ENCODE measurements at regions not wholly inside any gene's neighbourhood (a gene's known extent, or its start where the extent isn't known, plus 50 kb on each side); places are given as distances from the start of the nearest gene placed in this dataset.
"Not testable (repeated sequence)": the region's sequence is repeated elsewhere in the genome, so short reads cannot be mapped to it uniquely, and the experiment has no call there.

DNA sequence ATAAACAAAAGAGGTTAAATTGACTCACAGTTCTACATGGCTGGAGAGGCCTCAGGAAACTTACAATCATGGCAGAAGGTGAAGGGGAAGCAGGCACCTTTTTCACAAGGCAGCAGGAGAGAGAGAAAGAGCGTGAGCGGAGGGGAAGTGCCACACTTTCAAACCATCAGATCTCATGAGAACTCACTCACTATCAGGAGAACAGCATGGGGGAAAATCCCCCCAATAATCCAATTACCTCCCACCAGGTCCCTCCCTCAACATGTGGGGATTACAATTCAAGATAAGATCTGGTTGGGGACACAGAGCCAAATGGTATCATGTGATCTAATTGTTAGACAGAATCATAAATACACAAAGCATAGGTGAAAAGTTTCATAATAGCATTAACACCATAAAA, 69.5 kb upstream of the FOLH1 start:
- H4K91ac ChIP-seq (ENCODE audit: insufficient read depth, low read depth, low read length); H2AFZ ChIP-seq (replicated peaks; ENCODE audit: low read length, poor library complexity); H4K8ac ChIP-seq (ENCODE audit: low read depth in 2 of 2, low read length in 2 of 2); H2BK20ac ChIP-seq (ENCODE audit: low read depth, low read length); H3K18ac ChIP-seq (ENCODE audit: low read depth, low read length); H3K27ac ChIP-seq (ENCODE audit: insufficient read depth, low read length); H3K27me3 ChIP-seq (ENCODE audit: control insufficient read depth, insufficient read depth, low read length); H3K9me3 ChIP-seq (ENCODE audit: control insufficient read depth, insufficient read depth, low read length); H3K4me3 ChIP-seq (ENCODE audit: insufficient read depth, low read depth, low read length); H3K9me1 ChIP-seq (ENCODE audit: insufficient read depth, low read length); POLR2A ChIA-PET (ENCODE audit: unreplicated experiment); in situ Hi-C loops (cut with MboI; ENCODE audit: low sequenced_read_pairs); intact Hi-C loops (cut with micrococcal nuclease); ATAC-seq (ENCODE audit: low read depth); H3K56ac ChIP-seq (ENCODE audit: extremely low read depth, insufficient read depth, low read length); H2BK15ac ChIP-seq (ENCODE audit: low read depth, low read length); H3K36me3 ChIP-seq (ENCODE audit: control insufficient read depth, insufficient read depth, low read length); BruUV-seq (replicated peaks); H3K4me2 ChIP-seq (ENCODE audit: low read depth, low read length); H4K20me1 ChIP-seq (ENCODE audit: insufficient read depth, low read length); H2BK5ac ChIP-seq (ENCODE audit: low read depth, low read length, poor library complexity, severe bottlenecking); H3K79me1 ChIP-seq (ENCODE audit: low read depth in 1 of 2, low read length in 2 of 2); H3K14ac ChIP-seq (replicated peaks; ENCODE audit: low read depth, low read length); CTCF ChIA-PET; H3K23ac ChIP-seq (ENCODE audit: low read depth, low read length); H2AK9ac ChIP-seq (replicated peaks; ENCODE audit: low read depth, low read length, poor library complexity); dilution Hi-C loops (cut with HindIII; ENCODE audit: low sequenced_read_pairs, unreplicated experiment); H3K9ac ChIP-seq (ENCODE audit: low read depth, low read length); H3K4ac ChIP-seq (ENCODE audit: low read depth, low read length); H4K5ac ChIP-seq (ENCODE audit: low read depth, low read length); H2BK120ac ChIP-seq (ENCODE audit: low read depth, low read length); H2AK5ac ChIP-seq (ENCODE audit: low read depth, low read length); H3K4me1 ChIP-seq (ENCODE audit: control insufficient read depth, insufficient read depth, low read length); DNase-seq: not testable (repeated sequence)
- no CpG with 5 or more reads among the region's 2 CpGs for WGBS, 2 experiments (ENCODE audit: extremely low coverage in 2 of 2, insufficient read length in 1 of 2)

Data from IMR-90 (cell line).